K562 (cell line): ENCODE measurements at regions not wholly inside any gene's neighbourhood (a gene's known extent, or its start where the extent isn't known, plus 50 kb on each side); places are given as distances from the start of the nearest gene placed in this dataset.

Source experiments
- ATAC-seq: fragments of 200-7000 bp; cut with Tn5 transposase; 3 replicates; pipeline ENCODE4 v1.9.1; 2020; ENCODE audit warnings: moderate library complexity
- BruUV-seq: library from RNA; stranded (reverse); fragments of 400-500 nt; replicated peaks from 2 replicates; lab custom pipeline; 2021; lab: Mats Ljungman, UMichigan
- CTCF ChIA-PET: fragments of 300-600 bp; formaldehyde crosslinking; extraction: SDS; loops from one replicate; lab custom pipeline; 2021; ENCODE audit warnings: low intra/inter-chr PET ratio; lab: Yijun Ruan, JAX
- POLR2A ChIA-PET: fragments of 300-600, 350-650 bp; sonication (Branson Sonifier 250); formaldehyde crosslinking; extraction: SDS; loops from one replicate; lab custom pipeline; 2021; ENCODE audit warnings: antibody characterized with exemption, inconsistent platforms; lab: Yijun Ruan, JAX
- DNase-seq, 4 experiments: peaks; one replicate each; pipeline versions ENCODE4 v3.0.0 to v3.0.0-alpha.2; 2011 to 2018; ENCODE audit warnings: low spot score in 3 of 4, mixed read lengths in 3 of 4; ENCODE audit errors: extremely low read depth in 1 of 4
- FAIRE-seq: peaks from 2 replicates; lab custom pipeline; 2011; peaks lifted over from hg19 to GRCh38; lab: Jason Lieb, UNC
- H2AFZ ChIP-seq: 2 replicates; pipeline ENCODE4 v1.6.0; 2011; ENCODE audit warnings: low read depth, low read length, control low read depth, inconsistent platforms
- H3K27ac ChIP-seq: fragments of 200-600 bp; 3 replicates; pipeline ENCODE4 v1.8.0; 2011; ENCODE audit warnings: low read depth, mild to moderate bottlenecking, control low read depth, inconsistent platforms, low read length, moderate library complexity, mixed read lengths; ENCODE audit errors: extremely low read depth
- H3K27me3 ChIP-seq, 2 experiments: fragments of 300-600 bp in 1 of 2; 2 replicates in 1 of 2; 3 replicates in 1 of 2; pipeline versions ENCODE4 v1.6.0 to v1.8.0; 2011; ENCODE audit warnings: inconsistent platforms in 2 of 2, low read length in 2 of 2, mild to moderate bottlenecking in 1 of 2, mixed read lengths in 1 of 2, moderate library complexity in 1 of 2; ENCODE audit not compliant: control insufficient read depth in 2 of 2, insufficient read depth in 2 of 2
- H3K36me3 ChIP-seq: fragments of 300-600 bp; 3 replicates; pipeline ENCODE4 v1.8.0; 2011; ENCODE audit warnings: mild to moderate bottlenecking, low read length, inconsistent platforms; ENCODE audit not compliant: control insufficient read depth, insufficient read depth
- H3K4me1 ChIP-seq, 2 experiments: fragments of 200-600 bp in 1 of 2; replicated peaks in 1 of 2; 2 replicates in 1 of 2; 3 replicates in 1 of 2; pipeline versions ENCODE4 v1.5.1 to v1.8.0; 2011; ENCODE audit warnings: inconsistent platforms in 2 of 2, low read length in 2 of 2, mild to moderate bottlenecking in 1 of 2, mixed read lengths in 1 of 2, moderate library complexity in 1 of 2; ENCODE audit not compliant: control insufficient read depth in 2 of 2, insufficient read depth in 2 of 2
- H3K4me2 ChIP-seq: 2 replicates; pipeline ENCODE4 v1.6.1; 2011; ENCODE audit warnings: low read length, control low read depth, inconsistent platforms, mixed read lengths; ENCODE audit not compliant: insufficient read depth
- H3K4me3 ChIP-seq: fragments of 200-600 bp; sonication (generic), shearing (Covaris generic); 2 replicates; pipeline ENCODE4 v1.5.1; 2016; ENCODE audit warnings: control low read depth, inconsistent platforms
- H3K79me2 ChIP-seq: fragments of 200-600 bp; 3 replicates; pipeline ENCODE4 v1.8.0; 2011; ENCODE audit warnings: low read length, inconsistent platforms; ENCODE audit not compliant: control insufficient read depth, insufficient read depth
- H3K9ac ChIP-seq, 2 experiments: 2 replicates each; pipeline versions ENCODE4 v1.6.0 to v1.6.1; 2011; ENCODE audit warnings: low read depth in 2 of 2, low read length in 2 of 2, control low read depth in 1 of 2, inconsistent platforms in 1 of 2, mild to moderate bottlenecking in 1 of 2, mixed read lengths in 1 of 2; ENCODE audit not compliant: insufficient read depth in 1 of 2
- H3K9me1 ChIP-seq: one replicate; pipeline ENCODE4 v1.6.0; 2011; ENCODE audit warnings: inconsistent platforms, mild to moderate bottlenecking, low read length, moderate library complexity; ENCODE audit not compliant: control insufficient read depth, insufficient read depth
- H3K9me3 ChIP-seq: replicated peaks from 2 replicates; pipeline ENCODE4 v1.5.1; 2011; ENCODE audit warnings: low read depth, low read length, inconsistent platforms; ENCODE audit not compliant: control insufficient read depth, insufficient read depth
- H4K20me1 ChIP-seq: replicated peaks from 2 replicates; pipeline ENCODE4 v1.6.1; 2011; ENCODE audit warnings: low read length, inconsistent platforms, mixed read lengths; ENCODE audit not compliant: control insufficient read depth, insufficient read depth
- ATF6 ChIP-seq: sonication (generic); formaldehyde crosslinking; IDR thresholded peaks from 2 replicates; pipeline ENCODE4 v1.4.0; 2020; ENCODE audit warnings: mild to moderate bottlenecking, missing genetic modification reagents
- E2F8 ChIP-seq: fragments of 450-650 bp; IDR thresholded peaks from 2 replicates; pipeline ENCODE4 v1.7.1; 2018; ENCODE audit warnings: mild to moderate bottlenecking, low read depth; ENCODE audit not compliant: partially characterized antibody
- HLTF ChIP-seq: fragments of 450-650 bp; IDR thresholded peaks from 2 replicates; pipeline ENCODE4 v1.6.1; 2016
- HMG20B ChIP-seq: fragments of 250-450 bp; sonication (Bioruptor Pico); IDR thresholded peaks from 2 replicates; pipeline ENCODE4 v1.5.0; 2021; ENCODE audit warnings: mild to moderate bottlenecking
- PCBP1 ChIP-seq: fragments of 200-400 bp; formaldehyde crosslinking; IDR thresholded peaks from 2 replicates; pipeline ENCODE4 v1.6.1; 2018; ENCODE audit warnings: mild to moderate bottlenecking, low read depth, low read length; ENCODE audit not compliant: poor library complexity, severe bottlenecking
- PURB ChIP-seq: sonication (generic); formaldehyde crosslinking; IDR thresholded peaks from 2 replicates; pipeline ENCODE4 v1.9.0; 2021; ENCODE audit warnings: low read depth, mild to moderate bottlenecking, missing genetic modification reagents
- TAF9B ChIP-seq: fragments of 450-650 bp; IDR thresholded peaks from 2 replicates; pipeline ENCODE4 v1.6.1; 2018; ENCODE audit warnings: mild to moderate bottlenecking; ENCODE audit not compliant: partially characterized antibody
- ZBTB11 ChIP-seq, 3 experiments: fragments of 200-800 bp in 1 of 3; fragments of 250-450 bp in 1 of 3; fragments of 450-650 bp in 1 of 3; sonication (Bioruptor Pico) in 1 of 3; sonication (Bioruptor generic) in 1 of 3; formaldehyde crosslinking in 1 of 3; IDR thresholded peaks; 2 replicates each; pipeline versions ENCODE4 v1.6.1 to v1.8.0; 2016 to 2022; ENCODE audit warnings: mild to moderate bottlenecking in 2 of 3, missing genetic modification characterization in 2 of 3, missing compliant biosample characterization in 1 of 3, moderate library complexity in 1 of 3
- ZFP91 ChIP-seq: sonication (generic); formaldehyde crosslinking; IDR thresholded peaks from 2 replicates; pipeline ENCODE4 v1.8.0; 2022; ENCODE audit warnings: mild to moderate bottlenecking, missing genetic modification reagents
- in situ Hi-C: fragments of 300-500 bp; cut with MboI; formaldehyde crosslinking; loops from 4 replicates; pipeline ENCODE4 v1.15.0; 2018; ENCODE audit warnings: inconsistent platforms, mixed read lengths
- intact Hi-C: fragments of 100-400 bp; cut with micrococcal nuclease; formaldehyde crosslinking; loops from 2 replicates; pipeline ENCODE4 v1.14.2; 2022

- in situ Hi-C loops, result no loop called here
These were observed 112.2 kb downstream of the AGTR2 start for GRCh38 chrX:116282751-116283150.

More at GRCh38 chrX:116282751-116283150, 112.2 kb downstream of the AGTR2 start:
- no TSS peak for BruUV-seq
- FAIRE-seq, result no peak
- Histone ChIP-seq H3K9me1 (no peaks in the 10 kb centered on the region), H3K27ac (no peak overlapping the region), H3K79me2 (no peaks in the 10 kb centered on the region), H3K27me3 (no peaks in the 10 kb centered on the region), H3K4me1 (no peaks in the 10 kb centered on the region), H3K36me3 (no peaks in the 10 kb centered on the region), H3K9me3 (no peaks in the 10 kb centered on the region), H3K4me3 (no peak overlapping the region), H3K9ac (no peak overlapping the region), H2AFZ (no peak overlapping the region), H4K20me1 (no peaks in the 10 kb centered on the region), H3K4me2 (no peak overlapping the region)
- ChIA-PET CTCF (no interaction called here), POLR2A (no interaction called here)
- no peak for ATAC-seq
- intact Hi-C loops, result no loop called here
- DNase-seq, result no peak
- no peak for TF ChIP-seq PCBP1
- TF ChIP-seq HLTF, result no peak
- TF ChIP-seq ATF6 (CRISPR knock-in tag), result no peak
- TF ChIP-seq E2F8, result no peak
- TF ChIP-seq ZBTB11 (CRISPR knock-in tag; IDR thresholded peaks at IDR 0.05), result no peak
- TF ChIP-seq TAF9B, result no peak
- no peak for TF ChIP-seq ZFP91
- no peak for TF ChIP-seq PURB (CRISPR knock-in tag)
- TF ChIP-seq HMG20B (CRISPR knock-in tag), result no peak
